SK-N-SH treated with all-trans-retinoic acid at 6 μM for 48 hours (cell line): ENCODE measurements at regions not wholly inside any gene's neighbourhood (a gene's known extent, or its start where the extent isn't known, plus 50 kb on each side); places are given as distances from the start of the nearest gene placed in this dataset.

ENCODE experiments used
- ARNTL ChIP-seq: fragments of 450-650 bp; formaldehyde crosslinking; IDR thresholded peaks from 2 replicates; pipeline ENCODE4 v1.5.0; 2020; ENCODE audit warnings: low read depth, mild to moderate bottlenecking, moderate library complexity, borderline replicate concordance
- CSDC2 ChIP-seq: fragments of 250-450 bp; sonication (Bioruptor Pico); IDR thresholded peaks from 2 replicates; pipeline ENCODE4 v1.5.0; 2020; ENCODE audit warnings: mild to moderate bottlenecking, moderate library complexity
- CSRNP3 ChIP-seq: fragments of 250-450 bp; sonication (Bioruptor Pico); IDR thresholded peaks from 2 replicates; pipeline ENCODE4 v1.5.1; 2021; ENCODE audit warnings: mild to moderate bottlenecking, moderate library complexity
- ESRRG ChIP-seq: fragments of 250-450 bp; sonication (Bioruptor Pico); IDR thresholded peaks from 2 replicates; pipeline ENCODE4 v1.6.1; 2021; ENCODE audit warnings: mild to moderate bottlenecking
- PPARA ChIP-seq: fragments of 250-450 bp; sonication (Bioruptor Pico); IDR thresholded peaks from 2 replicates; pipeline ENCODE4 v1.5.0; 2020; ENCODE audit warnings: mild to moderate bottlenecking, borderline replicate concordance
- TCF4 ChIP-seq: fragments of 250-450 bp; sonication (Bioruptor Pico); IDR thresholded peaks from 2 replicates; pipeline ENCODE4 v1.8.0; 2021; ENCODE audit warnings: mild to moderate bottlenecking, moderate library complexity, borderline replicate concordance
- ZC3H10 ChIP-seq: fragments of 250-450 bp; sonication (Bioruptor Pico); IDR thresholded peaks from 2 replicates; pipeline ENCODE4 v1.5.1; 2021; ENCODE audit warnings: mild to moderate bottlenecking, moderate library complexity
- ZFP30 ChIP-seq: fragments of 450-650 bp; formaldehyde crosslinking; IDR thresholded peaks from 2 replicates; pipeline ENCODE4 v1.5.0; 2022; ENCODE audit warnings: mild to moderate bottlenecking, moderate library complexity
- ZNF565 ChIP-seq: fragments of 450-650 bp; formaldehyde crosslinking; conservative IDR thresholded peaks from 2 replicates; pipeline ENCODE4 v1.5.0; 2020; ENCODE audit warnings: low read depth, mild to moderate bottlenecking, moderate library complexity
- ZNF70 ChIP-seq: fragments of 450-650 bp; formaldehyde crosslinking; IDR thresholded peaks from 2 replicates; pipeline ENCODE4 v1.5.0; 2020; ENCODE audit warnings: mild to moderate bottlenecking, moderate library complexity
- TF ChIP-seq, protein P1 (sequence below): fragments of 250-450 bp; sonication (Bioruptor Pico); IDR thresholded peaks from 2 replicates; pipeline ENCODE4 v1.8.0; 2021; ENCODE audit warnings: low read depth, mild to moderate bottlenecking, moderate library complexity, borderline replicate concordance

- TF ChIP-seq ZFP30 (CRISPR knock-in tag) (no peak), TCF4 (CRISPR knock-in tag) (no peak), ESRRG (CRISPR knock-in tag) (no peak), CSDC2 (CRISPR knock-in tag) (no peak), PPARA (CRISPR knock-in tag) (no peak), ZNF70 (CRISPR knock-in tag) (no peak), ZNF565 (CRISPR knock-in tag) (no peak), CSRNP3 (CRISPR knock-in tag) (no peak), ZC3H10 (CRISPR knock-in tag) (no peak), ARNTL (CRISPR knock-in tag) (no peak)
- TF ChIP-seq, protein P1, sequence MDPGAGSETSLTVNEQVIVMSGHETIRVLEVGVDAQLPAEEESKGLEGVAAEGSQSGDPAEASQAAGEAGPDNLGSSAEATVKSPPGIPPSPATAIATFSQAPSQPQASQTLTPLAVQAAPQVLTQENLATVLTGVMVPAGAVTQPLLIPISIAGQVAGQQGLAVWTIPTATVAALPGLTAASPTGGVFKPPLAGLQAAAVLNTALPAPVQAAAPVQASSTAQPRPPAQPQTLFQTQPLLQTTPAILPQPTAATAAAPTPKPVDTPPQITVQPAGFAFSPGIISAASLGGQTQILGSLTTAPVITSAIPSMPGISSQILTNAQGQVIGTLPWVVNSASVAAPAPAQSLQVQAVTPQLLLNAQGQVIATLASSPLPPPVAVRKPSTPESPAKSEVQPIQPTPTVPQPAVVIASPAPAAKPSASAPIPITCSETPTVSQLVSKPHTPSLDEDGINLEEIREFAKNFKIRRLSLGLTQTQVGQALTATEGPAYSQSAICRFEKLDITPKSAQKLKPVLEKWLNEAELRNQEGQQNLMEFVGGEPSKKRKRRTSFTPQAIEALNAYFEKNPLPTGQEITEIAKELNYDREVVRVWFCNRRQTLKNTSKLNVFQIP (CRISPR knock-in tag), result no peak
Observed at GRCh38 chr6:8282380-8282779, 153.0 kb downstream of the SLC35B3 start.
